T-helper 2 cell (primary cell): ENCODE measurements at regions not wholly inside any gene's neighbourhood (a gene's known extent, or its start where the extent isn't known, plus 50 kb on each side); places are given as distances from the start of the nearest gene placed in this dataset.
"Not testable (repeated sequence)": the region's sequence is repeated elsewhere in the genome, so short reads cannot be mapped to it uniquely, and the experiment has no call there.

Experiments used
- DNase-seq, 5 experiments: peaks; one replicate each; pipeline versions ENCODE4 v3.0.0 to v3.0.0-alpha.2; 2012 to 2022

GRCh38 chr2:167579826-167580225 is 667.6 kb downstream of the STK39 start:
- no peak for DNase-seq

- no peak for DNase-seq
These were observed 672.1 kb downstream of the STK39 start for GRCh38 chr2:167575276-167575675.

- no peak for DNase-seq
These were observed 674.3 kb downstream of the STK39 start for GRCh38 chr2:167572883-167573619.

GRCh38 chr2:167570370-167570769 is 677.0 kb downstream of the STK39 start:
- no peak for DNase-seq

GRCh38 chr2:167563885-167564619 is 675.8 kb downstream of the XIRP2 start:
- DNase-seq: not testable (repeated sequence)

GRCh38 chr2:167558272-167558991 is 670.2 kb downstream of the XIRP2 start:
- not testable (repeated sequence) for DNase-seq

DNA sequence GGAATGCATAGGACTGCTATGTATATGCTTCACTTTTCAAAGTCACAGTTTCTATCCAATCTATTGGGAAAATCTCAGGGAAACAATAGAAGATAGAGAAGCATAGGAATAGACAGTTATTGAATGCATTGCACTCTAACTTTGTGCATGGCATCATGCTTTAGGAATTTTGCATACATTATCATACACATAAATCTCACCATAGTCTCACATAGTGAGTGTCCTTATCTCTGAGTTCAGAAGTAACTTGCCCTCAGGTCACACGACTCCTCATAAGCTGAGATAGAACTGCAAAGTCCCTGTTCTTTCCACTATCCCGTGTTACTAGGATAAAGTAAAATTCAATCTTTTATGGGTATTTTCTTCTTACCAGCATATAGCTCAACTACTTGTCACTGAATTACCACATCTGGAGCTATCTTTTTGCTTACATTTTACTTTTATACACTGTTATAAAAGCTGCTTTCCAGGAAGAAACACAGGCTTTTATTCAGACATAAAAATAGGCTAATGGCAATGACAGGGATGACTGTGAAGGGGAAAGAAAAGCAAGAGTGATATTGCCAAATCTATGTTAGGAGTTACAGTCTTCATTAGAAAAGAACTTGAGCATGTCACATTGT is 666.9 kb downstream of the XIRP2 start:
- no peak for DNase-seq

DNA sequence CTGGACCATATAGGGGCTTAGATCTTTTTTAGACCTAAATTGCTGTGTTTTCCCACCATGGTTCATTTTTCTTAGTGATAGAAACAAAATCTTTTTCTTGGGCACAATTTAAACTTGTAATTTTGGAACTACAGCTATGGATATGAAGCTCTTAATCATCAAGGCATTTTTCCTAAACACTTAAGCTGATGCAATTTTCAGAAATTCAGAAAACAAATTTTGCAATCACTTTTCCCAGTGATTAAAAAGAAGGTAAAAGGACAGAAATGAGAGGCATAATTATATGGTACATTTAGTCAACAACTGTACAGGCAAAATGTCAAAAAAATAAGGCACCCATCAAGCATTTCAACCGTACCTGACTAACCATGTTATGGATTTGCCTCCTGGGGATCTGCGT is 665.4 kb downstream of the XIRP2 start:
- DNase-seq: no peak

DNA sequence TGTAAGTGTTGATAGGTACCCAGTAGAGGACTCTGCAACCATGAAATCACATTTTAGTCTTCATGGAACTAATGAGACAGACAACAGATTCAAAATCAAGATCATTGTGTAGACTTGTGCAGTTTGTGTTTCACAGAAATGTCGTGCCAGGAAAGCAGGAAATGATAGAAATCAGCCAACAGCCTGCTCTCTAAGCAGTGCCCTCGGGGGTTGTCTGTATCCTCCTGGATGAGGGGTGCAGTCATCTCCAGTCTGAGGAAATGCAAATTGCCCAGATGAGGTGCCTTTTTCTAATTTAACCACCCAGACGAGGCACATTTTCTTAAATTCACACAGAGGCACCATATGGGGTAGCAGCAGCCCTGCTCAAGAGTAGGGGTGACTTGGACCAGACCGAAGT is 663.1 kb downstream of the XIRP2 start:
- no peak for DNase-seq

- DNase-seq: no peak
These were observed 662.2 kb downstream of the XIRP2 start for GRCh38 chr2:167550448-167550847.

DNA sequence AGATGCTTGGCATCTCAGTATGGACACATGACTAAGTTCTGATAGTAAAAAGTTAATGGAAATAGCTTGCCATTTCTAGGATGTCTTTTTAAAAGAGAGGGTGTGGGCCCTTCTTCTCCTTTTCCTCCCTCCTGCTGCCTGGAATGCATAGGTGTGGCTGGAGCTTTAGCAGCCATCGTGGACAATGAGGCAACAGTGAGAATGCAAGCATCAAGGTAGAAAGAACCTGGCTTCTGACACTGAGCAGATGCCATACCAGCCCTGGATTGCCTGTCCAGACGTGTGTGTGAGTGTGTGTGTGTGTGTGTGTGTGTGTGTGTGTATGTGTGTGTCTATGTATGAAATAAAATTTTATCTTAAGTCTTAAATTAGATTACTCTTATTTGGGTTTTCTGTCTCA is 660.1 kb downstream of the XIRP2 start:
- DNase-seq: no peak

DNA sequence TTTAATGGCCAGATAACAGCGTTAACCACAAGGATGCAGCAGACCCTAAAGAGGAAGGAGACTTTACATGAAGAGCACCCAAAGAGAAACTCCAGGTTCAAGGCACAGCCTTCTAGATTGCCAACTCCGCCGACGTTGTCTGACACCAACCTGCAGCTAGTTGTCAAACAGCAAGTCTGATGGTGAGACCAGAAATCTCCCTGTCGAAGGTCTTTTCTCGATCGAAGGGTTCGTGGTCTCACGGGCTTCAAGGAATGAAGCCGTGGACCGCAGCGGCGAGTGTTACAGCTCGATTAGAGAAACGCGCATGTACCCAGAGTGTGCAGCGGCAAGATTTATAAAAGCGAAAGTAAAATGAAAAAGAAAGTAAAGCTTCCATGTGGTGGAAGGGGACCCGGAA is 656.3 kb downstream of the XIRP2 start:
- no peak for DNase-seq

- no peak for DNase-seq
These were observed 655.4 kb downstream of the XIRP2 start for GRCh38 chr2:167543721-167544120.

DNA sequence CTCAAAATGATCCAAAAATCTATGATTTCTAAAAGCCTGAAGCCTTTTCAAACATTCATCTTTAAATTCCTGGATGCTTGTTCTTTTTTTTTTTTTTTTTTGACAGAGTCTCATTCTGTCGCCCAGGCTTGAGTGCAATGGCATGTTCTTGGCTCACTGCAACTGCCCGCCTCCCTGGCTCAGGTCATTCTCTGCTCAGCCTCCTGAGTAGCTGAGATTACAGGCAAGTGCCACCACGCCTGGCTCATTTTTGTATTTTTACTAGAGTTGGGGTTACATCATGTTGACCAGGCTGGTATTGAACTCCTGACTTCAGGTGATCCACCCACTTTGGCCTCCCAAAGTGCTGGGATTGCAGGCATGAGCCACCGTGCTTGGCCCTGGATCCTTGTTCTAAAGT is 649.5 kb downstream of the XIRP2 start:
- DNase-seq: no peak

DNA sequence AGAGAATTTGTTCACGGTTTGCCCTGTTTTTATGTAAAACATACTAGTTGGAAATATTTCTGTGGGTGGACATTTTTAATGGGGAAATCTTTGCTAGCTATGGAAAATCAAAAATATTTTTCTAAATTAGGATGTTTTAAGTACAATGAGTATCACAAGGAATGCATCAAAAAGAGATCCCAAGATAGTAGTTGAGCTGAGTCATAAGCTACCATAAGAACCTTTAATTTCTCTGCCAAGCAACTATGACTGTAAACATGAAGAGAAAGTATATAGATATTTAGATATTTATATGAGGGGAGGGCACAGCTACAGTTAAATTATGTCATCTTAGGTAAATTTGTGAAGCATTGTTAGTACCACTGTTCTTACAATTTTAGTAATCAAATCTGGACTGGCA is 646.2 kb downstream of the XIRP2 start:
- no peak for DNase-seq

GRCh38 chr2:167524786-167525185 is 636.5 kb downstream of the XIRP2 start:
- DNase-seq: no peak

DNA sequence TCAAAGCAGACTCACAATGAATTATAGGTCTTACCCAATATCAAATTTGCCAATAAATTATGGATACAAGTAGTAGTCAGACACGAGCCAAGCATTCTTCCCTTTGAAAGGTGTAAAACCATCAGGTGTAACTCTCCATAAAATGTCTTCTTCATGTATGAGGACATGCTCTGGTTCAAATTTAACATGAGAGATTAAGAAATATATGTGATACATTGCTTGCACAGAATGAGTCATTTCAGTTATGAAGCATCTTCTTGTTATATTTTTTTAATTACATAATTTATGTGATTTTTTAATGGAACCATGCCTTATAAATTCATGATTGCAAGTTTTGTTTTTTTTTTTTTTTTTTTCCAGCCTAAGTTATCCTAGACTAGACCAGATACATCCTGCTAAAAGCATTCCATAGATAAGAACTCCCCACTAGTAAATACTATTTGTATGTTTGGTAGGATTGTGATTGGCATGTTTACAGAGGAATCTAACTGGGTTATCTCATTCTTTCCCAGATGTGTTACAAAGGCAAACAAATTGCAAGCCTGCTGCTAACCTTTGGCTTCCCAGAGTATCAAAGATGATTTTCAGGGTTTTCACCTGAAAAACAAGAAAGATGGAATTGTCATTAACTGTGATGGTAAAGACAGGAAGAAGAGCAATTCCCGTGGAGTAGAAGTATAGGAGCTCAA is 621.9 kb downstream of the XIRP2 start:
- no peak for DNase-seq

DNA sequence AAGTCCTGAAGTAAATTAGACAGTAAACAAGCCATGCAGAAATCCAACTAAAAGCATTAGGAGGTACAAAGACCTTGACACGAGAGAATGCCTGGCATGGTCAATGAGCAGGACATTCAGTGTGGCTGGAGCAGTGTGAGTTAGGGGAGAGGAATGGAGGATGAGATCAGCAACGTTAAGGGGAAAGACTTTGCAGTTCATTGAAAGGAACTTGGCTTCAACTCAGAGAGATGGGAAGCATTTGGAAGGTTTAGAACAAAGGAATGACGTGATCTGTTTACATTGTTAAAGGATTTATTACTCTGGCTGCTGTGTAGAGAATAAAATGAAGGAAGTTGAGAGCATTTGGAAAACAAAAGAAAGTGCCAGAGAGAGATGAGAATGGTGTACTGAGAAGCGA is 621.3 kb downstream of the XIRP2 start:
- no peak for DNase-seq

DNA sequence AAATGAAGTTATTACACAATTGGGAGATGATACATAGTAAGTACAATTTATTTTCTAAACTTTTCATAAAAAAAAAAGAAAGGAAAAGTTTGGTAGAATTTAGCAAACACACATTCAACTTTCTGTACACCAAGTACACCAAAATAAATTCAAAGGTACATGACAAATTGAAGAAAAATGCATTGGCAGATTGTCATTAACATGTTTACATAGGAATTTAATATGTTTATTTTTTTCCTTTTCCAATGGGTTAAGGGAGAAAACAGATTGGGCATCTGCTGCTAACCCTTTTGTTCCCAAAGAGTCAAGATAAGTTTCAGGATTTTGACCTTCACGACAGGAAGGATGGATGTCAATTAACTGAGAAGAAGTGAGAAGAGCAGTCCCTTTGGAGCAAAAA is 620.4 kb downstream of the XIRP2 start:
- no peak for DNase-seq

- no peak for DNase-seq
These were observed 618.1 kb downstream of the XIRP2 start for GRCh38 chr2:167506395-167506794.

GRCh38 chr2:167504695-167505094 is 616.4 kb downstream of the XIRP2 start:
- no peak for DNase-seq

- DNase-seq: no peak
These were observed 615.8 kb downstream of the XIRP2 start for GRCh38 chr2:167504061-167504460.

DNA sequence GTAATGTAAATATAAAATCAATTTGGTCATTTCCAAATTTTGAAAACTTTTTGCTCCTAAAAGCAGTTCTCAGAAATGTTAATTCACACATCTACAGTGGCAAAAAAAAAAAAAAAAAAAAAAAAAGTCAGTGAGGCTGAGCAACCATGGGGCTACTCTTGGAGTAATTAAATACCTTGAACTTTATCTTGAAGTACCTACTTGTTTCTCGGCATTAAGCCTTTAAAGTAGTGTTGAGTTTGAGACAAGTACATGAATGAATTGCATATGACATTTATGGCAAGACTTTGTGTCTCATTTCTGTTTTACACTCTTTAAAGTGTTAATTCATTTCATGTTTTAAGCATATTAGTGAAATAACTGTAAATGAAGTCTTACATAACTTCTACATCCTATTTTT is 613.3 kb downstream of the XIRP2 start:
- no peak for DNase-seq
